ENCODE measurements at regions not wholly inside any gene's neighbourhood (a gene's known extent, or its start where the extent isn't known, plus 50 kb on each side); places are given as distances from the start of the nearest gene placed in this dataset.
A peak's percentile ranks its signal among the peaks of the same experiment; 100 is the strongest.

DNA sequence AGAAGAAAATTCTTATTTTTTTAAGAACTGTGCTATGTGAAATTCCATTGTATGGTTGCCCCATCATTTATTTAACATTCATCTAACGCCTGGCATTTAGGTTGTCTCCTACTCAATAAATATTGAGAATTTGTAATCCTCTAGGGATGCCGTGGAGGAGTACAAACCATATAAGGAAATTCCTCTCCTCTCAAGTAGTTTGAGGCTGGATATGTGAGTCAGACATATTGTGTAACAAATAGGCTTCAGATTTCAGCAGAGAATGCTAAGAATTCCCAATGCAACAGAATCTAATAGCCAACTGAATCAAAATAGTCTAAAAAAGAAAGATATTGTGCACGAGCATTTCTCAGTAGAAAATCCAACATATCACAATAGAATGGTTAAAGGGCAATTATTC lies 174.7 kb downstream of the OTOR start:
- peak overlapping the region; percentile 67 for H3K27ac Mint-ChIP-seq (ENCODE audit: unreplicated experiment)
- H3K36me3 Mint-ChIP-seq (ENCODE audit: low read depth), result no peaks in the 10 kb centered on the region
- TF ChIP-seq, protein P1, sequence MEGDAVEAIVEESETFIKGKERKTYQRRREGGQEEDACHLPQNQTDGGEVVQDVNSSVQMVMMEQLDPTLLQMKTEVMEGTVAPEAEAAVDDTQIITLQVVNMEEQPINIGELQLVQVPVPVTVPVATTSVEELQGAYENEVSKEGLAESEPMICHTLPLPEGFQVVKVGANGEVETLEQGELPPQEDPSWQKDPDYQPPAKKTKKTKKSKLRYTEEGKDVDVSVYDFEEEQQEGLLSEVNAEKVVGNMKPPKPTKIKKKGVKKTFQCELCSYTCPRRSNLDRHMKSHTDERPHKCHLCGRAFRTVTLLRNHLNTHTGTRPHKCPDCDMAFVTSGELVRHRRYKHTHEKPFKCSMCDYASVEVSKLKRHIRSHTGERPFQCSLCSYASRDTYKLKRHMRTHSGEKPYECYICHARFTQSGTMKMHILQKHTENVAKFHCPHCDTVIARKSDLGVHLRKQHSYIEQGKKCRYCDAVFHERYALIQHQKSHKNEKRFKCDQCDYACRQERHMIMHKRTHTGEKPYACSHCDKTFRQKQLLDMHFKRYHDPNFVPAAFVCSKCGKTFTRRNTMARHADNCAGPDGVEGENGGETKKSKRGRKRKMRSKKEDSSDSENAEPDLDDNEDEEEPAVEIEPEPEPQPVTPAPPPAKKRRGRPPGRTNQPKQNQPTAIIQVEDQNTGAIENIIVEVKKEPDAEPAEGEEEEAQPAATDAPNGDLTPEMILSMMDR (IDR thresholded peaks at IDR 0.05), result no peak
- DNase-seq (ENCODE audit: low spot score), result no peak
- H3K4me1 Mint-ChIP-seq (ENCODE audit: low read depth), result peaks cover 21% of the 10 kb centered on the region
- no peaks in the 10 kb centered on the region for H3K27me3 Mint-ChIP-seq (ENCODE audit: low read depth)
- H3K4me3 Mint-ChIP-seq (ENCODE audit: unreplicated experiment), result no peak overlapping the region
- H3K9me3 Mint-ChIP-seq (ENCODE audit: low read depth), result peaks cover 13% of the 10 kb centered on the region

DNA sequence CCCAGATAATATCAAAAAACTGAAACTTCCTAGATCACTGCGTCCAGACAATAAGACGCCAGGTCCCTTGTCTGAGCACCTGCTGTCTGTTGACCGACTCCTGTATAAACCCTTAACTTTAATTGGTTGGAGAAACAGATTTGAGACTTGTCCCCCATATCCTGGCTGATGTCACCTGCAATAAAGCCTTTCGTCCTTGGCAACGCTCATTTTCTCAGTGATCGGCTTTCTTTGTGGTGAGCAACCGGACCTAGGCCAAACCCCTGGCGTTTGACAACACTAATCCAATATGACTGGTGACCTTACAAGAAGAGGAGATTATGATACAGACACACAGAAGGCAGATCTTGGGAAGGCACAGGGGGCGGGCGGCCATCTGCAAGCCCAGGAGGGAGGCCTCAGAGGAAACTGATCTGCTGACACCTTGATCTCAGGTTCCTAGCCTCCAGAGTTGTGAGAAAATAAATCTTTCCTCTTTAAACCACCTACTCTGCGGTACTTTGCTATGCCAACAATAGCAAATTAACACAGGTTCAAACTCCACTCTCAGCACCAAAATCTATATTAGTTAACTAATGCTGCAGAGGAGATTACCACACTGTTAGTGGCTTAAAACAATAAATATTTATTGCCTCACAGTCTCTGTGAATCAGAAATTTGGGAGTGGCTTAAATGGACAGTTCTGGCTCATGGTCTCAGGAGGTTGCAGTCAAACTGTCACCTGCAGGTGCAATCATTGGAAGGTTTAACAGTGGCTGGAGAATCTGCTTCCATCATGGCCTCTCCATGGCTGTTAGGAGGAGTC lies 178.7 kb downstream of the OTOR start:
- Mint-ChIP-seq H3K27ac (ENCODE audit: unreplicated experiment) (no peak overlapping the region), H3K27me3 (ENCODE audit: low read depth) (no peaks in the 10 kb centered on the region), H3K9me3 (ENCODE audit: low read depth) (peaks cover 1% of the 10 kb centered on the region), H3K4me3 (ENCODE audit: unreplicated experiment) (no peak overlapping the region), H3K4me1 (ENCODE audit: low read depth) (peaks cover 30% of the 10 kb centered on the region), H3K36me3 (ENCODE audit: low read depth) (no peaks in the 10 kb centered on the region)
- DNase-seq (ENCODE audit: low spot score), result no peak
- TF ChIP-seq, protein P1 (IDR thresholded peaks at IDR 0.05), result no peak

DNA sequence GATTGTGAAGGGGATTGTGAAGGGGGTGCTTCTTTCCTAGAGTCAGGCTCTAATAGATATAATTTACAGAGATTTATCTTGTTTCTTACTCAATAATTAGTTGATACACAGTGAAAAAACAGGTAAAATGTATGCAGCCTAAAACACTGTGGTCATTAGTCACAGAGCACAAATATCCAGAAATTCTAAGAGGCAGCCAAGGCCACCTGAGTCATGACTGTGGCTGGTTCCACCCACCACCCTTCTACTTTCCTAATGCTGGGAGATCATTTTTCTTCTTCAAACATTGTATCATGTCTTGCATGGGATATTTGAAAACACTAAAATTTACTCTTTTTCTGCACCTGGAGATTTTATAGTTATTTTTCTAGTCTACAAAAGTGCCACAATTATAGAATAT lies 181.6 kb downstream of the OTOR start:
- TF ChIP-seq, protein P1 (IDR thresholded peaks at IDR 0.05), result no peak
- Mint-ChIP-seq H3K4me1 (ENCODE audit: low read depth) (peaks cover 10% of the 10 kb centered on the region), H3K27ac (ENCODE audit: unreplicated experiment) (no peak overlapping the region), H3K27me3 (ENCODE audit: low read depth) (peaks cover 4% of the 10 kb centered on the region), H3K36me3 (ENCODE audit: low read depth) (peaks cover 3% of the 10 kb centered on the region), H3K4me3 (ENCODE audit: unreplicated experiment) (no peak overlapping the region), H3K9me3 (ENCODE audit: low read depth) (peaks cover 13% of the 10 kb centered on the region)
- no peak for DNase-seq (ENCODE audit: low spot score)

DNA sequence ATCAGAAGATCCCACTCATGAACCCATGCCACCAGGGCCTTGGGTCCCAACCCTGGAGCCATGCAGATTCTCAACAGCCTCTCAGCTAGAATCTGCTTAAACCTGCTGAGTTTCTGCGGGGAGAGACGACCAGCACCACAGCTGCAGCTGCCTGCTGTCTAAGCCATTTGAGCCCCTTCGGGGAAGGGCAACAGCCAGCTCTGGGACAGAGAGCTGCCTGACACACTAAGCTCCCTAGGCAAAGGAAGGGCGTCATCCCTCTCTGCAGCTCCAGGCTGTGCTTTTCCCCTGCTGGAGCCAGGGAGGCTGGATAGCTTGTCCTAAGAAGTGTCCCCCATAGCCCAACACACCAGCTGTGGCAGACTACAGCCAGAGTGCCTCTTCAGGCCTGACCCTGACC lies 182.5 kb downstream of the OTOR start:
- Mint-ChIP-seq H3K27ac (ENCODE audit: unreplicated experiment) (no peak overlapping the region), H3K27me3 (ENCODE audit: low read depth) (peaks cover 8% of the 10 kb centered on the region), H3K4me3 (ENCODE audit: unreplicated experiment) (no peak overlapping the region), H3K4me1 (ENCODE audit: low read depth) (peaks cover 10% of the 10 kb centered on the region), H3K36me3 (ENCODE audit: low read depth) (peaks cover 3% of the 10 kb centered on the region), H3K9me3 (ENCODE audit: low read depth) (peaks cover 15% of the 10 kb centered on the region)
- TF ChIP-seq, protein P1 (IDR thresholded peaks at IDR 0.05), result no peak
- no peak for DNase-seq (ENCODE audit: low spot score)

DNA sequence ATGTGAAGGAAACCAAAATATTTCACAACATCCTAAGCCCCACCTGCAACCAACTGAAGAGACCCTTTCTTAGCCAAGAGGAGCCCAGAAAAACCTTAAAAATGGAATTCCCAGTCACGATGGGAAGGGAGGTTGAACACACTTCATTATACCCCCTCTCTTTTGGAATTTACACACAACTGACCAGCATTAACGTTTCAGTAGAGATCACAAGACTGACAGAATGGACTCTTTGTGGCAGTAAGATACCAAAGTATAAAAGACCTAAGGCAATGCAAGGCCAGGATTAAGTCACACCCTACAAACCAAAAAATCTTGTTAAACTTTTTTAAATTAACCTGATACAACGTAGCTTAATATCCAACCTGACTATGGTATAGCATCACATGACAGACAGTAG lies 190.9 kb downstream of the OTOR start:
- Mint-ChIP-seq H3K9me3 (ENCODE audit: low read depth) (peaks cover 5% of the 10 kb centered on the region), H3K27me3 (ENCODE audit: low read depth) (peaks cover 9% of the 10 kb centered on the region), H3K4me3 (ENCODE audit: unreplicated experiment) (no peak overlapping the region), H3K4me1 (ENCODE audit: low read depth) (no peaks in the 10 kb centered on the region), H3K27ac (ENCODE audit: unreplicated experiment) (no peak overlapping the region), H3K36me3 (ENCODE audit: low read depth) (no peaks in the 10 kb centered on the region)
- DNase-seq (ENCODE audit: low spot score), result no peak
- TF ChIP-seq, protein P1 (IDR thresholded peaks at IDR 0.05), result no peak

All from chondrocyte (in vitro differentiated cells).